ENCODE measurements at regions not wholly inside any gene's neighbourhood (a gene's known extent, or its start where the extent isn't known, plus 50 kb on each side); places are given as distances from the start of the nearest gene placed in this dataset.

- DNase-seq: no peak
Measured at GRCh38 chr5:29924107-29924506, 1269.4 kb upstream of the CDH6 start.

- DNase-seq: no peak
Measured at GRCh38 chr5:29905626-29906353, 1287.7 kb upstream of the CDH6 start.

- no peak for DNase-seq
Measured at GRCh38 chr5:29902859-29903258, 1290.6 kb upstream of the CDH6 start.

GRCh38 chr5:29899583-29899982 is 1293.9 kb upstream of the CDH6 start:
- no peak for DNase-seq

GRCh38 chr5:29897916-29898315 is 1295.6 kb upstream of the CDH6 start:
- DNase-seq: no peak

GRCh38 chr5:29896646-29897045 is 1296.8 kb upstream of the CDH6 start:
- DNase-seq: no peak

GRCh38 chr5:29894668-29895067 is 1298.8 kb upstream of the CDH6 start:
- no peak for DNase-seq

GRCh38 chr5:29889051-29889450 is 1304.4 kb upstream of the CDH6 start:
- DNase-seq: no peak

- no peak for DNase-seq
Measured at GRCh38 chr5:29885595-29885994, 1307.9 kb upstream of the CDH6 start.

- no peak for DNase-seq
Measured at GRCh38 chr5:29882036-29882435, 1311.5 kb upstream of the CDH6 start.

- no peak for DNase-seq
Measured at GRCh38 chr5:29879401-29879800, 1314.1 kb upstream of the CDH6 start.

GRCh38 chr5:29878599-29878998 is 1314.9 kb upstream of the CDH6 start:
- no peak for DNase-seq

- DNase-seq: no peak
Measured at GRCh38 chr5:29867155-29867554, 1326.3 kb upstream of the CDH6 start.

- DNase-seq: no peak
Measured at GRCh38 chr5:29853711-29854220, 1339.7 kb upstream of the CDH6 start.

- no peak for DNase-seq
Measured at GRCh38 chr5:29852329-29852728, 1341.2 kb upstream of the CDH6 start.

GRCh38 chr5:29845206-29845605 is 1348.3 kb upstream of the CDH6 start:
- DNase-seq: no peak

- no peak for DNase-seq
Measured at GRCh38 chr5:29833394-29833793, 1360.1 kb upstream of the CDH6 start.

- DNase-seq: no peak
Measured at GRCh38 chr5:29822521-29822920, 1371.0 kb upstream of the CDH6 start.

- DNase-seq: no peak
Measured at GRCh38 chr5:29811914-29812679, 1381.4 kb upstream of the CDH6 start.

GRCh38 chr5:29805804-29806203 is 1387.7 kb upstream of the CDH6 start:
- DNase-seq: no peak

GRCh38 chr5:29800752-29801151 is 1392.7 kb upstream of the CDH6 start:
- no peak for DNase-seq

GRCh38 chr5:29796013-29796412 is 1397.5 kb upstream of the CDH6 start:
- DNase-seq: no peak

- DNase-seq: no peak
Measured at GRCh38 chr5:29795096-29795652, 1398.3 kb upstream of the CDH6 start.

All from NCI-H1417 treated with DMSO at 0.1 percent for 48 hours (cell line).